HG03045 (cell line): ENCODE measurements at regions not wholly inside any gene's neighbourhood (a gene's known extent, or its start where the extent isn't known, plus 50 kb on each side); places are given as distances from the start of the nearest gene placed in this dataset.

Experiments used
- ATAC-seq: cut with Tn5 transposase; IDR thresholded peaks from one replicate; pipeline ENCODE4 v1.9.1; 2021; ENCODE audit warnings: mild to moderate bottlenecking, moderate library complexity; ENCODE audit not compliant: unreplicated experiment

DNA sequence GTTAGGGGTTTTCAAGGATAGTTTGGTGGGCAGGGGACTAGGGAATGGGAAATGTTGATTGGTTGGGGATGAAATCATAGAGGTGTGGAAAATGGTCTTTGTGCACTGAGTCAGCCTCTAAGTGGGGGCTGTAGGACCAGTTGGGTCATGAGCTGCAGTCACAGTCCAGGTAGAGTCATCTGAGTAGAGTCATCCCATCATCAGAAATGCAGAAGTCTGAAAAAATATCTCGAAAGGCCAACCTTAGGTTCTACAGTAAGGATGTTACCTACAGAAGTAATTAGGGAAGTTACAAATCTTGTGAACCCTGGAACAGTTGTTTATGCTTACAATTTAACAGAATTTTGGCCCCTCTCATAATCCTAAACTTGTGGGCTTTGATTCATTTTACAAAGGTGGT, 63.4 kb upstream of the AP1S2 start:
- no peak for ATAC-seq

DNA sequence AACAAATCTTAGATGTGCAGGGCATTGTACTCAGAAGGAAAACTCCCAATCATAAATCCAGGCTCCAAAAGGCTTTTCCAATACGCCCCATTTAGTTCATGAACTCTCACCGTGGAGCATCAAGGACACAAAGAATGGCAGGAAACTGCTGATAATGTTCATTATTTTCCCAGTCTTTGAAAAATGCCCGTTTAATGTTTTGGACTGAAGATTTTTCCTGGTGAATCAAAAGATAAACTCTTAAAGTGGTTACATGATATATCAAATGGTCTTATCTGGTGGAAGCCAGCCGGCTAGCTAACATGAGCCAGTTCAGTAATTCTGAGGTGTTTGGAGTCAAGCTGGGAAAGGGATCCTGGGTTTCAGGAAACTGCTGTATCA, 62.1 kb upstream of the AP1S2 start:
- no peak for ATAC-seq

DNA sequence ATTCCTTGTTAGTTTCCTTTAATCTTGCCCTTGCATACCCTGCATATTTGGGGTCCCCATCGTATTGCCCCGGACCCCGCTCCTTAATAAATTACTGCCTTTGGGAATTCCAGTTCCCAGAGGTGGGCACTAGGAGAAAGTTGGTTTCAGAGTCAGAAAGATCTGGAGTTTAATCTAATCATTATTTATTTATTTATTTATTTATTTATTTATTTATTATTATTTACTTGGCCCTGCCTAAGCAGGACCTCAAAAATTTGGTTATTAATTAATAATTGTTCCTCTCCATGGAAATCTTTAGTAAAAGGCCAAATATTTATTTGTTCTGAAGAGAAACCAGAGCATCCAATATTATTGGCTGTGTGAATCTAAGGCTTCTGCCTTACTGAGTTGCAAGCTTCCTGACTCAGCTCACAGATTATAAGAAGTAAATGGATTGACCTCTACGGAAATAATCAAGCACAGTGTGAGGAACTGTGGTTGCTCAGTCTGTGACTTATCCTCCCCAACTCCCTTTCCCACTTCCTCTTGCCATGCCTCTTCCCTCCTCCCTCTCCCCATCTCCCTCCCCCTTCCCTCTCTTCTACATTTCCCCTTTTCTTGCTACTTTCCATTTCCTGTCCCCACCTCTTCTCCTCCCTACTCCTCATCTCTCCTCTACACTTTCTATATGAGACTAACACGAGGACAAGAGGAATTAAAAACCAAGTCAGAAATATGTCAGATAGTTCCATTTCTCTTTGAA, 61.5 kb upstream of the AP1S2 start:
- ATAC-seq = no peak

DNA sequence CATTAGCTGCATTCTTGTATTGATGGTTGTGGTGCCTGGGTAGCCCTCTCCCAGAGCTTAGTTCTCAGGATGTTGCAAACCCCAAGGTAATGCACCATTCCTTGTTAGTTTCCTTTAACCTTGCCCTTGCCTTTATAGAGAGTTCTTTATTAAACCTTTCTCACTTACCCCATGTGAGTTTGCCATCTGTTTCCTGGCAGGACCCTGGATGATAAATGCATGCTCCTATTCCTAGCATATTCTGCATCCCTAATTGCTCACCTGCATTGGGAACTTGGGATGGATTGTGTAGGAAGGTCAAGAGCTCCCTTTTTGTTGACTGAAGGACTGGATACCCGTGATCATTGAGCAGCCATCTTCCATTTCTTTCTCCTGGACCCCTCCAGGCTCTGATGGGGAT, 59.9 kb upstream of the AP1S2 start:
- ATAC-seq = no peak

DNA sequence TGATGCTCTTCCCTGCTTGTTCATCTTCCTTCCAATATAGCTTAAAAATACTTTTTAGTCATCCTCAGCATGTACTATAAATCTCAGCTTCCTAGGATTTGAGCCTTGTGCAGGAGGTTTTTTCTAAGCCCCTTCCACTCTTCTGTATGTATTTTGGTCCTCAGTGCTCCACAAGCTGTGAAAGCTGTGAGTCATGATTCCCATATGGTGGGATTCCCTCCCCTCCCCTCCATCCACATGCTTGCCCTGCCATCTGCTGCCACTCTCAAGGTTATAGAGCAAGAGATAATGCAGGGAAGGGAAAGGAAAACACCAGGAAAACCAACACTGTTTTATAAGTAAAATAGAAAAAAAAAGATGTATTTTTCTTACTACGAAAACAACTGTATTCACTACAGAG, 58.5 kb upstream of the AP1S2 start:
- no peak for ATAC-seq

DNA sequence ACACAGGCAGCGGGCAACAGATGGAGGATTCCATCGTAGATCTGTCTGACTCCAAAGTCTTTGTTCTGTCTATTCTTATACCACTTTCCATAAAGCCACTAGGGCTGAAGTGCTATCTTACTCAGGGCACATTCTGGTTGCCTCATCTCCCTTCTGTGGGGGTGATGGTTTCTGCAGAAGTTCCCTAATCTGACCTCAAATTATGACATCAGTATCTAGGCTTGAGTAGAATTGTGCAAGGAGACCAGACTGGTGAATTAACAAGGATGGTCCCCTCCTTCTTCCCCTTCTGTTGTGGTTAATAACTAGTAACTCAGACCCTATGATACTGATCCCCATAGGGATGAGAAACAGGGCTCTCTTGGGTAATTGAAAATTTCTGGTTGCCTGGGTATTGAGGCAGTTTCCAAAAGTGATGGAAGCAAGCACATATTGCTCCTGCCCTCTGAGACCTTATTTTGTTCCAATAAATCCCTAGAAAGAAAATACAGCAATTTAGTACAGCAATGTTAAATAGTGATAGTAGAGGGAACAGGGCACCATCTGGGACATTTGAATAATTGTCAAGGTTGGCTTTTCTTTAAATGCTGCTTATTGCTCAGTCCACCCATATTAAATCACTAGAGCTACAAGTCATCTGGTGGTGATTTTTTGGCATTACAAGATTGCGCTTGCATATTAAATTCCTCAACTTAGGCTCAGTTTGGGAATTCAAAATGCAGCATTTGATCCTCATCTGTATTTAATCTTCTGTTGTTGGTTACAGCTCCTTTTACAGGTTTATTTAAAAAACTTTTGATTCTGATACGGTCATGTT, 57.3 kb upstream of the AP1S2 start:
- ATAC-seq = no peak

DNA sequence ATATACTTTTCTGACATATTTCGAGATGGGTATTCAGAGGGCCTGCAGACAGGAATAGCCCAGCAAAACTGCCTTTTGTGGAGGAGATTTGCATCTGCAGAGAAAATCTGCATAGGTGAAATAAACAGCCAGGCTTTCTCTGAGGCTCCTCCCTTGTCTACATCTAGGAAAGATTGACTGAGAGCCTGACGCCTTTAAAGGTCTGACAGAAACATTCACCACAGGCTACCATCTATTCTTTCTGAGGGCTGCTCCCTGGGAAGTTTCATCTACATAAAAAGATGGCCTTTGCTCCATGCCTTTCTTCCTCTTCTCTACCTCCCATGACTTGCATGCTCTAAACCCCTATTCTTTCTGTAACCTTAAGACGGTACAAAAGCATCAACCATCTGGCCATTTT, 55.0 kb upstream of the AP1S2 start:
- ATAC-seq = no peak

DNA sequence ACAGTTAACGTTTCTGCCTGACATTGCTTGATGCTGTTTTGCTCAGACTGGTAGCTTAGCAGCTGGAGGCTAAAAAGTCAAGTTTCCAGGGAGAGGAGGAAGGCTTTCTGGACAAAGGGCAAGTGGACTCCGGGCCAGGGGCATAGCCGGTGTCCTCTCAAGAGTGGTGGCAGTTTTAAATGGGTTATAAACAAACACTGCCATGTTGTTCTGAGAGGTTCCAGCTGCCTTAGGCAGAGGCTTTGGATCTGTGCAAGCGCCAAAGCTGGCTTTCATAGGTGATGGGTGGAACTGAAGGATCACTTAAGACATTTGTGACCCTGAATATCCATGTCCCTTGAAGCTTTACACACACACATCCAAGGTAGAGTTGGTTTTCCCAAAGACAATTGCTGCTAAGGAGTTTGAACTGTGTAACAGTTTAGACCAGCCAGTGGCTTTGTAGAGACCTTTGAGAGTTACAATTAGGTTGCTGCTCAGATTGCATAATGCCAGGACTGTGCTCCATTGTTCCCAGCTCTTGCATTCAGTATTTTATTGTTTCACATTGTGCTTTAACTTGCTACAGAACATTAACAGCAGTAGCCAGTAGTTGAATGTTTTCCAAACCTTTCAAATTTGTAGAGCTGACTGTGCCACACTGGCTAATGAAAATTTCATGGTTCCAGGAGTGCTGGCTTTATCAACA, 54.1 kb upstream of the AP1S2 start:
- ATAC-seq = no peak

DNA sequence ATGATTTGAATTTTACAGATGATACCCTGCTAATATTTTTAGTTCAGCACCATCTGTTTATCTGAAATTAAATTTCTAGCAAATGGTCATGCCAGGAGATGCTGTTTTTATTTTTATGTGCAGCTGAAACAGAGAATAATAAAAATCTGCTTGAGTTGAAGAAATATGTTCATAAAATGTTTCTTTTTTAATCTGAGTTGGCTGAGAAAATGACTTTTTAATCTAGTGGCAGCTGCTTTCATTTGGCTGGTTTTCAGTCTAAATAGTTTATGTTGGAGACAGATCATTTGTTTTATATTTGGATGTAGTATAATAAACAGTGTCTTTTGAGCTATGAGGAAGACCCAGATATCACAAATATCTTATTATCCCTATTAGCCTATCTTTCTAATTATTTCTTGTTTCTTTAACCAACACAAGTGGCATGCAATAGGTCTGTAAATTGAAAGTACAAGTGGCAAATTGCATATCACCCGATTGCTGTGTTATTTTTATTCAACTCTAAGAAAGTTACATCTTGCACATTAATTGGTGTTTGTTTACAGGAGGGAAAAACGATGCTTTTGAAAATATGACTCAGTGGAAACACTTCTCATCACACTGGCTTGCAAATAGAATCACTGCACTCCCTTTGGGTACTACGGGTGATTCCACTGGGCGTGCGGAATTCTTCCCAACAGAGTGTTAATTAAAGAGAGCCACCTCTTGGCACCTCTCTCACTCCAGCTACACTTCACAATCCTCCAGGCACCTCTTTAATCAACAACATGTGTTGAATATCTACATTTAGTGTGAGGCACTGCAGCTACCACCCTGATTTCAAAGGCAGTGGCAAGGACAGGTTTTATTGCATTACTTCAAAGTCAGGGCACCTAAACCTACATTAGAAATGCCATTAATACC, 51.7 kb upstream of the AP1S2 start:
- no peak for ATAC-seq
